ENCODE measurements at regions not wholly inside any gene's neighbourhood (a gene's known extent, or its start where the extent isn't known, plus 50 kb on each side); places are given as distances from the start of the nearest gene placed in this dataset.

DNA sequence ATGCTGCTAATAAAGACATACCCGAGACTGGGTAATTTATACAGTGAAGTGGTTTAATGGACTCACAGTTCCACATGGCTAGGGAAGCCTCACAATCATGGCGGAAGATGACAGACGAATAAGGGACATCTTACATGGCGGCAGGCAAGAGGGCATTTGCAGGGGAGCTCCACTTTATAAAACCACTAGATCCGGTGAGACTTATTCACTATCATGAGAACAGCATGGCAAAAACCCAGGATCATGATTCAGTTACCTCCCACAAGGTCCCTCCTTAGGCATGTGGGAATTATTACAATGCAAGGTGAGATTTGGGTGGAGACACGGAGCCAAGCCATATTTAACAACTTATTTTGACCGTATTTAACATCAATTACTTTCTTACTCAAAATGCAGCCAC, 739.0 kb downstream of the NCAM2 start:
- TF ChIP-seq YY1 (IDR thresholded peaks at IDR 0.05; ENCODE audit: insufficient read depth, insufficient read length), result no peak
- TF ChIP-seq SUZ12 (IDR thresholded peaks at IDR 0.05; ENCODE audit: extremely low read depth, insufficient read depth, insufficient read length), result no peak
- TF ChIP-seq ZNF274 (IDR thresholded peaks at IDR 0.05; ENCODE audit: low read depth, low read length), result no peak

All from NT2/D1 (cell line).